Esophagus muscularis mucosa (tissue), 3 donors: ENCODE measurements at regions not wholly inside any gene's neighbourhood (a gene's known extent, or its start where the extent isn't known, plus 50 kb on each side); places are given as distances from the start of the nearest gene placed in this dataset.

Experiments used
- CTCF ChIP-seq, 3 experiments: fragments of 200-600 bp in 2 of 3; fragments of 450-650 bp in 1 of 3; sonication (generic) in 2 of 3; IDR thresholded peaks; one replicate each; pipeline ENCODE4 v1.5.1; 2017 to 2019; ENCODE audit warnings: antibody characterized with exemption in 3 of 3, mild to moderate bottlenecking in 2 of 3, moderate library complexity in 1 of 3
- EP300 ChIP-seq: sonication (generic); formaldehyde crosslinking; IDR thresholded peaks from one replicate; pipeline ENCODE4 v1.6.1; 2017; ENCODE audit warnings: antibody characterized with exemption

GRCh38 chr3:117523418-117523817 lies 813.8 kb downstream of the TUSC7 start:
- TF ChIP-seq CTCF (IDR thresholded peaks at IDR 0.05) (no peak), EP300 (no peak)
